B cell (primary cell): ENCODE measurements at regions not wholly inside any gene's neighbourhood (a gene's known extent, or its start where the extent isn't known, plus 50 kb on each side); places are given as distances from the start of the nearest gene placed in this dataset.

Experiments
- CTCF ChIP-seq: fragments of 200-600 bp; IDR thresholded peaks from one replicate; pipeline ENCODE4 v1.8.0; 2022; ENCODE audit warnings: antibody characterized with exemption, mild to moderate bottlenecking
- EZH2 ChIP-seq: IDR thresholded peaks from 2 replicates; pipeline ENCODE4 v1.6.1; 2012; ENCODE audit warnings: borderline replicate concordance, low read depth, mild to moderate bottlenecking, moderate library complexity, low read length; ENCODE audit not compliant: insufficient read depth, poor library complexity, severe bottlenecking

GRCh38 chr14:101006008-101006407, 102.5 kb upstream of the RTL1 start:
- TF ChIP-seq CTCF (no peak), EZH2 (no peak)
